HCT116 (cell line): ENCODE measurements at regions not wholly inside any gene's neighbourhood (a gene's known extent, or its start where the extent isn't known, plus 50 kb on each side); places are given as distances from the start of the nearest gene placed in this dataset.

Source experiments
- ATAC-seq: fragments of 200-7000 bp; cut with Tn5 transposase; 2 replicates; pipeline ENCODE4 v1.9.1; 2020; ENCODE audit warnings: mild to moderate bottlenecking, moderate library complexity
- BruUV-seq: library from RNA; stranded (reverse); fragments of 400-500 nt; replicated peaks from 2 replicates; lab custom pipeline; 2021; lab: Mats Ljungman, UMichigan
- CTCF ChIA-PET: fragments of 300-600 bp; sonication (Branson Sonifier 250); formaldehyde crosslinking; loops from one replicate; lab custom pipeline; 2021; ENCODE audit warnings: antibody characterized with exemption; lab: Charles Lee
- POLR2A ChIA-PET: fragments of 300-600, 350-600 bp; sonication (Branson Sonifier 250); formaldehyde crosslinking; loops from one replicate; lab custom pipeline; 2021; ENCODE audit warnings: antibody characterized with exemption; lab: Charles Lee
- RAD21 ChIA-PET, 2 experiments: fragments of 300-600 bp; sonication (Branson Sonifier 250); formaldehyde crosslinking; loops; one replicate each; lab custom pipeline; 2023; ENCODE audit warnings: low total read pairs in 2 of 2; ENCODE audit not compliant: uncharacterized antibody in 2 of 2, unreplicated experiment in 2 of 2, low non-redundant PET in 1 of 2; lab: Charles Lee
- DNase-seq: peaks from one replicate; pipeline ENCODE4 v3.0.0-alpha.2; 2010; ENCODE audit warnings: low read depth, low spot score
- H2AFZ ChIP-seq: fragments of 200-600 bp; shearing (Covaris generic), sonication (generic); 2 replicates; pipeline ENCODE4 v1.6.1; 2017; ENCODE audit warnings: low read depth, mixed run types, mixed read lengths, antibody characterized with exemption, low read length; ENCODE audit not compliant: poor library complexity, severe bottlenecking
- H3K27ac ChIP-seq: 2 replicates; pipeline ENCODE4 v1.5.1; 2012; ENCODE audit warnings: low read depth, low read length
- H3K27me3 ChIP-seq: fragments of 200-600 bp; sonication (generic); 2 replicates; pipeline ENCODE4 v1.6.1; 2016; ENCODE audit warnings: mixed run types, low read length, mixed read lengths; ENCODE audit not compliant: insufficient read depth
- H3K36me3 ChIP-seq, 2 experiments: fragments of 200-500 bp in 1 of 2; fragments of 200-600 bp in 1 of 2; sonication (Bioruptor generic) in 1 of 2; sonication (generic) in 1 of 2; 2 replicates each; pipeline versions ENCODE4 v1.5.1 to v1.6.1; 2014 to 2016; ENCODE audit warnings: low read length in 2 of 2, inconsistent platforms in 1 of 2, mixed read lengths in 1 of 2, mixed run types in 1 of 2; ENCODE audit not compliant: insufficient read depth in 2 of 2, control insufficient read depth in 1 of 2
- H3K4me1 ChIP-seq, 2 experiments: fragments of 200-600 bp in 1 of 2; sonication (generic) in 1 of 2; 2 replicates each; pipeline versions ENCODE4 v1.5.1 to v1.6.1; 2012 to 2017; ENCODE audit warnings: low read length in 2 of 2, inconsistent platforms in 1 of 2, mild to moderate bottlenecking in 1 of 2, mixed read lengths in 1 of 2, mixed run types in 1 of 2, moderate library complexity in 1 of 2; ENCODE audit not compliant: insufficient read depth in 2 of 2, control insufficient read depth in 1 of 2
- H3K4me2 ChIP-seq: fragments of 200-600 bp; sonication (generic); 2 replicates; pipeline ENCODE4 v1.6.1; 2017; ENCODE audit warnings: mixed run types, low read length, mixed read lengths
- H3K4me3 ChIP-seq, 2 experiments: fragments of 200-600 bp in 1 of 2; sonication (generic) in 1 of 2; replicated peaks in 1 of 2; 2 replicates each; pipeline ENCODE4 v1.5.1; 2011 to 2016; ENCODE audit warnings: low read length in 2 of 2, control low read depth in 1 of 2, low read depth in 1 of 2, mild to moderate bottlenecking in 1 of 2, mixed read lengths in 1 of 2, mixed run types in 1 of 2
- H3K79me2 ChIP-seq: fragments of 200-600 bp; sonication (generic); 2 replicates; pipeline ENCODE4 v1.6.1; 2017; ENCODE audit warnings: mild to moderate bottlenecking, mixed run types, low read length, moderate library complexity, mixed read lengths; ENCODE audit not compliant: insufficient read depth
- H3K9ac ChIP-seq: fragments of 200-600 bp; sonication (generic); 2 replicates; pipeline ENCODE4 v1.6.1; 2016; ENCODE audit warnings: low read length, mixed read lengths
- H3K9me2 ChIP-seq: fragments of 200-600 bp; sonication (generic), shearing (Covaris generic); 2 replicates; pipeline ENCODE4 v1.6.1; 2017; ENCODE audit warnings: mixed run types, mild to moderate bottlenecking, moderate library complexity; ENCODE audit not compliant: insufficient read depth
- H3K9me3 ChIP-seq, 2 experiments: fragments of 200-500 bp in 1 of 2; fragments of 200-600 bp in 1 of 2; sonication (Bioruptor generic) in 1 of 2; sonication (generic) in 1 of 2; 2 replicates each; pipeline ENCODE4 v1.6.1; 2014 to 2017; ENCODE audit warnings: low read length in 2 of 2, mixed read lengths in 2 of 2, inconsistent platforms in 1 of 2, low read depth in 1 of 2, mild to moderate bottlenecking in 1 of 2, mixed run types in 1 of 2, moderate library complexity in 1 of 2; ENCODE audit not compliant: control insufficient read depth in 1 of 2, insufficient read depth in 1 of 2
- H4K20me1 ChIP-seq: fragments of 200-600 bp; sonication (generic), shearing (Covaris generic); 2 replicates; pipeline ENCODE4 v1.6.1; 2017; ENCODE audit warnings: mixed run types, mild to moderate bottlenecking, moderate library complexity; ENCODE audit not compliant: insufficient read depth
- CBX3 ChIP-seq: IDR thresholded peaks from 2 replicates; pipeline ENCODE4 v1.6.1; 2012; ENCODE audit warnings: low read depth
- FOSL1 ChIP-seq: IDR thresholded peaks from 2 replicates; pipeline ENCODE4 v1.6.1; 2012; ENCODE audit warnings: low read depth
- POLR2AphosphoS5 ChIP-seq: IDR thresholded peaks from 2 replicates; pipeline ENCODE4 v1.6.1; 2011; ENCODE audit warnings: mild to moderate bottlenecking, low read depth, low read length, moderate library complexity
- REST ChIP-seq: IDR thresholded peaks from 2 replicates; pipeline ENCODE4 v1.6.1; 2012; ENCODE audit warnings: low read depth
- SIN3A ChIP-seq: IDR thresholded peaks from 2 replicates; pipeline ENCODE4 v1.6.1; 2012; ENCODE audit warnings: low read depth
- SP1 ChIP-seq: IDR thresholded peaks from 2 replicates; pipeline ENCODE4 v1.6.1; 2012; ENCODE audit warnings: low read depth
- SRF ChIP-seq: IDR thresholded peaks from 2 replicates; pipeline ENCODE4 v1.6.1; 2012; ENCODE audit warnings: low read depth
- YY1 ChIP-seq: IDR thresholded peaks from 2 replicates; pipeline ENCODE4 v1.6.1; 2011; ENCODE audit warnings: low read length, low read depth, moderate library complexity, mild to moderate bottlenecking; ENCODE audit not compliant: insufficient replicate concordance; ENCODE audit errors: extremely low read depth
- ZFX ChIP-seq: fragments of 450-650 bp; IDR thresholded peaks from 2 replicates; pipeline ENCODE4 v1.6.1; 2017
- intact Hi-C: fragments of 100-400 bp; cut with micrococcal nuclease; formaldehyde crosslinking; loops from 2 replicates; pipeline ENCODE4 v1.10.0; 2022
- TF ChIP-seq, protein P1 (sequence below): IDR thresholded peaks from 2 replicates; pipeline ENCODE4 v1.6.1; 2012

- Histone ChIP-seq H3K9me2 (no peaks in the 10 kb centered on the region), H3K9me3 (no peaks in the 10 kb centered on the region; a peak in 1 of 4 replicates), H3K4me2 (no peak overlapping the region), H3K27me3 (no peaks in the 10 kb centered on the region), H4K20me1 (no peaks in the 10 kb centered on the region), H3K4me3 (no peak overlapping the region), H3K4me1 (peaks cover 21 to 67% of the 10 kb centered on the region in 2 experiments), H3K36me3 (no peaks in the 10 kb centered on the region), H3K79me2 (no peaks in the 10 kb centered on the region), H3K27ac (no peak overlapping the region), H3K9ac (no peak overlapping the region), H2AFZ (no peak overlapping the region)
- RAD21 ChIA-PET, result no interaction called here
- intact Hi-C loops, result no loop called here
- BruUV-seq, result no TSS peak
- ATAC-seq (no peak), DNase-seq (no peak)
- no peak for TF ChIP-seq POLR2AphosphoS5
- TF ChIP-seq, protein P1, sequence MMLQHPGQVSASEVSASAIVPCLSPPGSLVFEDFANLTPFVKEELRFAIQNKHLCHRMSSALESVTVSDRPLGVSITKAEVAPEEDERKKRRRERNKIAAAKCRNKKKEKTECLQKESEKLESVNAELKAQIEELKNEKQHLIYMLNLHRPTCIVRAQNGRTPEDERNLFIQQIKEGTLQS, result no peak
- TF ChIP-seq SIN3A, result no peak
- TF ChIP-seq SRF, result no peak
- TF ChIP-seq YY1, result no peak
- TF ChIP-seq ZFX, result no peak
- TF ChIP-seq CBX3, result no peak
- no peak for TF ChIP-seq FOSL1
- TF ChIP-seq SP1, result no peak
- no peak for TF ChIP-seq REST
- CTCF ChIA-PET, result no interaction called here
- POLR2A ChIA-PET, result no interaction called here
These were observed 90.9 kb upstream of the SLC44A3 start for GRCh38 chr1:94729267-94729666.
